ENCODE measurements at regions not wholly inside any gene's neighbourhood (a gene's known extent, or its start where the extent isn't known, plus 50 kb on each side); places are given as distances from the start of the nearest gene placed in this dataset.

GRCh38 chr5:19247302-19247701 lies 740.7 kb downstream of the CDH18 start:
- TF ChIP-seq CTCF (conservative IDR thresholded peaks at IDR 0.05; ENCODE audit: low read depth, low read length) (no peak), POLR2A (IDR thresholded peaks at IDR 0.05; ENCODE audit: low read depth, low read length) (no peak), MAFK (IDR thresholded peaks at IDR 0.05; ENCODE audit: low read depth, low read length) (no peak), MAZ (IDR thresholded peaks at IDR 0.05; ENCODE audit: borderline replicate concordance, low read depth, low read length) (no peak), CEBPB (IDR thresholded peaks at IDR 0.05; ENCODE audit: low read depth, low read length) (no peak), CHD1 (IDR thresholded peaks at IDR 0.05; ENCODE audit: low read depth, low read length) (no peak), SMC3 (IDR thresholded peaks at IDR 0.05; ENCODE audit: low read depth, low read length) (no peak), FOS (IDR thresholded peaks at IDR 0.05; ENCODE audit: low read depth, low read length) (no peak)

All from IMR-90 (cell line).